ENCODE measurements at regions not wholly inside any gene's neighbourhood (a gene's known extent, or its start where the extent isn't known, plus 50 kb on each side); places are given as distances from the start of the nearest gene placed in this dataset.

GRCh38 chr13:99907627-99908026 lies 63.9 kb downstream of the ZIC5 start:
- DNase-seq = no peak
- intact Hi-C loops (cut with DNase I) = no loop called here
- TF ChIP-seq CTCF (IDR thresholded peaks at IDR 0.05) = no peak

GRCh38 chr13:99907038-99907437 lies 64.5 kb downstream of the ZIC5 start:
- ATAC-seq (no peak), DNase-seq (no peak)
- intact Hi-C loops (cut with DNase I) = no loop called here
- H3K9me3 ChIP-seq = no peaks in the 10 kb centered on the region
- H3K36me3 ChIP-seq = no peaks in the 10 kb centered on the region
- no peak for TF ChIP-seq CTCF (IDR thresholded peaks at IDR 0.05)
- H3K4me3 ChIP-seq = no peak overlapping the region
- H3K4me1 ChIP-seq = no peaks in the 10 kb centered on the region
- H3K27ac ChIP-seq = no peak overlapping the region
- H3K27me3 ChIP-seq = peaks cover 25% of the 10 kb centered on the region

More at GRCh38 chr13:99907627-99908026, 63.9 kb downstream of the ZIC5 start:
- no peaks in the 10 kb centered on the region for H3K36me3 ChIP-seq
- no peak for ATAC-seq
- peaks cover 29% of the 10 kb centered on the region for H3K27me3 ChIP-seq
- H3K27ac ChIP-seq = no peak overlapping the region
- no peaks in the 10 kb centered on the region for H3K9me3 ChIP-seq
- H3K4me1 ChIP-seq = no peaks in the 10 kb centered on the region
- no peak overlapping the region for H3K4me3 ChIP-seq

- Histone ChIP-seq H3K27ac (no peak overlapping the region), H3K27me3 (peaks cover 19% of the 10 kb centered on the region), H3K36me3 (no peaks in the 10 kb centered on the region), H3K4me3 (no peak overlapping the region), H3K4me1 (no peaks in the 10 kb centered on the region), H3K9me3 (no peaks in the 10 kb centered on the region)
- no peak for ATAC-seq
- no peak for TF ChIP-seq CTCF (IDR thresholded peaks at IDR 0.05)
- no peak for DNase-seq
- intact Hi-C loops (cut with DNase I) = no loop called here
Observed at GRCh38 chr13:99905814-99906213, 65.8 kb downstream of the ZIC5 start.

- no peak for DNase-seq
- ATAC-seq = no peak
- Histone ChIP-seq H3K4me1 (no peaks in the 10 kb centered on the region), H3K4me3 (no peak overlapping the region), H3K9me3 (no peaks in the 10 kb centered on the region), H3K27me3 (peaks cover 19% of the 10 kb centered on the region), H3K36me3 (no peaks in the 10 kb centered on the region), H3K27ac (no peak overlapping the region)
- no peak for TF ChIP-seq CTCF (IDR thresholded peaks at IDR 0.05)
- intact Hi-C loops (cut with DNase I) = no loop called here
Observed at GRCh38 chr13:99905224-99905623, 66.3 kb downstream of the ZIC5 start.

- peaks cover 29% of the 10 kb centered on the region for H3K27me3 ChIP-seq
- no peaks in the 10 kb centered on the region for H3K9me3 ChIP-seq
- H3K4me3 ChIP-seq = no peak overlapping the region
- intact Hi-C loops (cut with DNase I) = no loop called here
- ATAC-seq (no peak), DNase-seq (no peak)
- H3K36me3 ChIP-seq = no peaks in the 10 kb centered on the region
- no peak overlapping the region for H3K27ac ChIP-seq
- H3K4me1 ChIP-seq = no peaks in the 10 kb centered on the region
- no peak for TF ChIP-seq CTCF (IDR thresholded peaks at IDR 0.05)
Observed at GRCh38 chr13:99903140-99903539, 68.4 kb downstream of the ZIC5 start.

GRCh38 chr13:99902657-99903056 lies 68.9 kb downstream of the ZIC5 start:
- intact Hi-C loops (cut with DNase I) = no loop called here
- Histone ChIP-seq H3K27ac (no peak overlapping the region), H3K27me3 (peaks cover 33% of the 10 kb centered on the region), H3K4me1 (no peaks in the 10 kb centered on the region), H3K4me3 (no peak overlapping the region), H3K36me3 (no peaks in the 10 kb centered on the region), H3K9me3 (no peaks in the 10 kb centered on the region)
- no peak for TF ChIP-seq CTCF (IDR thresholded peaks at IDR 0.05)
- DNase-seq = no peak
- no peak for ATAC-seq

All from upper lobe of right lung (tissue), 1 donor.